Stimulated activated effector memory CD8-positive, alpha-beta T cell treated with anti-CD3 and anti-CD28 coated beads, Interleukin-12 subunit alpha, Interleukin-12 subunit beta, amount 100 ng/mL, for 72 hours (primary cell): ENCODE measurements at regions not wholly inside any gene's neighbourhood (a gene's known extent, or its start where the extent isn't known, plus 50 kb on each side); places are given as distances from the start of the nearest gene placed in this dataset.
"Not testable (repeated sequence)": the region's sequence is repeated elsewhere in the genome, so short reads cannot be mapped to it uniquely, and the experiment has no call there.

Experiments used
- ATAC-seq: fragments of 150-1000 bp; cut with Tn5 transposase; 2 replicates; pipeline ENCODE4 v1.10.0; 2021
- DNase-seq, 2 donors: peaks; one replicate each; pipeline ENCODE4 v3.0.0; 2021 to 2022; ENCODE audit warnings: low spot score in 2 of 2
- H3K27ac Mint-ChIP-seq: one replicate; pipeline ENCODE4 v1.8.0; 2022; ENCODE audit warnings: mild to moderate bottlenecking, mixed read lengths
- H3K36me3 Mint-ChIP-seq: one replicate; pipeline ENCODE4 v1.8.0; 2022; ENCODE audit warnings: mild to moderate bottlenecking, mixed read lengths
- H3K4me1 Mint-ChIP-seq: one replicate; pipeline ENCODE4 v1.8.0; 2022; ENCODE audit warnings: mixed read lengths
- H3K4me3 Mint-ChIP-seq: one replicate; pipeline ENCODE4 v1.8.0; 2022; ENCODE audit warnings: mild to moderate bottlenecking, mixed read lengths
- H3K9me3 Mint-ChIP-seq: one replicate; pipeline ENCODE4 v1.8.0; 2022; ENCODE audit warnings: mixed read lengths

- DNase-seq (no peak), ATAC-seq (no peak)
- H3K27ac Mint-ChIP-seq: no peak overlapping the region
- H3K4me1 Mint-ChIP-seq: no peaks in the 10 kb centered on the region
- H3K36me3 Mint-ChIP-seq: no peaks in the 10 kb centered on the region
- H3K4me3 Mint-ChIP-seq: no peak overlapping the region
- H3K9me3 Mint-ChIP-seq: peaks cover 2% of the 10 kb centered on the region
Measured at GRCh38 chr16:59148056-59148768, 414.1 kb upstream of the GOT2 start.

DNA sequence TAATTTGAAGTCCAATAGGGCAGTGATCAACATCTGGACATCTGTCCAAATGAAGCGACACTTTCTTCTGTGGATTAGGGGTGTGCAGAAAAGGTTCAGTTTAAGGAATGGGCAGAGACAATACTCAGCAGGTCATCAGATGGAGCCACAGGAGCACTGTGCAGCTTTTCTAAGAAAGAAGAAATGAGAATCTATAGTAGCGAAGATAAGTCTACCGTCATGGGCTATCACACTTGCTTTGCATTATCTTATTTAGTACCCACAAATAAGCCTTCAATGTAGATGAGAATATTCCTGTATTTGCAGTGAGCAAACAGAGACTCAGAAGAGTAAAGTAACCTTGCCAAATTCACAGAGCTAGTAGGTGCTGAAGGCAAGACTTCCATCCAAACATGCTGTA is 412.0 kb upstream of the GOT2 start:
- ATAC-seq: no peak
- Mint-ChIP-seq H3K36me3 (no peaks in the 10 kb centered on the region), H3K27ac (no peak overlapping the region), H3K4me3 (no peak overlapping the region), H3K4me1 (no peaks in the 10 kb centered on the region), H3K9me3 (peaks cover 3% of the 10 kb centered on the region)
- DNase-seq: no peak

DNA sequence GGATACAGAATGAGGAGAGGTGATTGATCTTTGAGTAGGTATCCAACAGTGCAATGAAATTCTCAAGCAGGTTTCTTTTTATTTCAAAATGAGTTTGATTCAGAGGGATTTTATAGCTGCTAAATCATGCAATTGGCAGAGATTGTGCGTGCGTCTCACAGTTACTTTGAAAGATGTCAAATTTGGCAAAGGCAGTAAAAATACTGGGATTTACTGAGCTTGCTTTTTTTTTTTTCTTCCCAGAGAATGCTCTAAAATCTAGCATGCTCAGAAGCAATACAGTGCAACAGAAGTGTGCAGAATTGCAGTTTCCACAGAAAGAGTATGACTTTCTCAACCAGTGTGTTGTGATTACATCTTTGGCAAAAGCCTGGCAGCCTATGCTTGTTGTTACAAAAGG is 410.7 kb upstream of the GOT2 start:
- no peak overlapping the region for H3K4me3 Mint-ChIP-seq
- ATAC-seq: no peak
- no peaks in the 10 kb centered on the region for H3K4me1 Mint-ChIP-seq
- H3K27ac Mint-ChIP-seq: no peak overlapping the region
- H3K9me3 Mint-ChIP-seq: peaks cover 9% of the 10 kb centered on the region
- no peaks in the 10 kb centered on the region for H3K36me3 Mint-ChIP-seq
- DNase-seq: no peak

DNA sequence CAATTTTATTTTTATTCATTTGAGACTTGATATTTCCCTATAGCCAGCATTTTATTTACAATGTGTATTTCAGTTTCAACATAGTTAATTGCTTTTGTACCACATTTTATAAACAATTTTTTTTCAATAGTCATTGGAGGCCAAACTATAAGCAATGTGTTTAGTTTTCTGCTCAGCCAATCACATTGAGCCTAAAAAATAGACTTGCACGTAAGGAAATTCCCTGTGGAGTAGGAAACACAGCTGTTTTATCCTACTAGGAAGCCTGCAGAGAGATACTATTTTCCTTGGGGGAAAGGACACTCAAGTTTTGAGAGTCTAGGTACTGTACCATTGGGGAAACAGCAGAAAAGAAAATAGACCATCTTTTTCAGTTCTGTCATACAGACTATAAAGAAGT is 410.2 kb upstream of the GOT2 start:
- ATAC-seq (no peak), DNase-seq (no peak)
- peaks cover 9% of the 10 kb centered on the region for H3K9me3 Mint-ChIP-seq
- no peaks in the 10 kb centered on the region for H3K36me3 Mint-ChIP-seq
- H3K4me1 Mint-ChIP-seq: no peaks in the 10 kb centered on the region
- H3K4me3 Mint-ChIP-seq: no peak overlapping the region
- no peak overlapping the region for H3K27ac Mint-ChIP-seq

- Mint-ChIP-seq H3K9me3 (no peaks in the 10 kb centered on the region), H3K36me3 (no peaks in the 10 kb centered on the region), H3K27ac (no peak overlapping the region), H3K4me1 (no peaks in the 10 kb centered on the region), H3K4me3 (no peak overlapping the region)
- DNase-seq: no peak
- no peak for ATAC-seq
Measured at GRCh38 chr16:59126486-59126885, 392.4 kb upstream of the GOT2 start.

- peaks cover 4% of the 10 kb centered on the region for H3K9me3 Mint-ChIP-seq
- H3K4me1 Mint-ChIP-seq: no peaks in the 10 kb centered on the region
- no peaks in the 10 kb centered on the region for H3K36me3 Mint-ChIP-seq
- no peak for DNase-seq
- H3K27ac Mint-ChIP-seq: no peak overlapping the region
- ATAC-seq: no peak
- no peak overlapping the region for H3K4me3 Mint-ChIP-seq
Measured at GRCh38 chr16:59124056-59124455, 389.9 kb upstream of the GOT2 start.

DNA sequence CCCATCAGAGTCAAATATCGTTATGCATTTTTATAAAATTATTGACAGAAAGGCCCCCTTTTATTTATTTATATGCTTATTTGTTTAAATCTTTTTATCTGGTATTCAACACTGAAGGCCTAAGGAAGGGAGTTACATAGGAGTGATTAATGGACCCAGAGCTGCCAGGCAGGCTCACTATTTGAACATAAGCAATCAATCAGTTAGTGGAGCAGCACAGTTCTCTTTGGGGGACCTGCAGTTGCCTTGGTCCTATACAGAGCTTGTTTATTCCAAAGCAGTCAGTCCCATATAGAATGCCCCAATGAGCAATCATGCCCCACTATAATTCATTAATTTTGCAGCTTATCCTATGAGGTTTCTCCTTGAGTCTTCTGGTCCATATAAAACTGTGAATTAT is 389.4 kb upstream of the GOT2 start:
- Mint-ChIP-seq H3K9me3 (peaks cover 4% of the 10 kb centered on the region), H3K4me3 (no peak overlapping the region), H3K4me1 (no peaks in the 10 kb centered on the region), H3K27ac (no peak overlapping the region), H3K36me3 (no peaks in the 10 kb centered on the region)
- DNase-seq (no peak), ATAC-seq (no peak)

DNA sequence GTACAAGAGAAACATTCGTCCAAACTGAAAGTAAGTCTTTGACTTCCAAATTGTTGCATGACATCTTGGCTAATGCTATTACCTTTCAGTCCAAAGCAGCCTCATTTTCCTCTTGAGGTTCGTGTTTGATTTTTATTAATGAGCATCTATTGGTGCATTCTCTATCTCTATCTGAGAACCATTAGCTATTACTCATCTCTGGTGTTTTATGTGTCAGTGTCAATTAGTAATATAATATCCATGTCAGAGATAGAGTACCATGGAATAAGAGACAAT is 388.1 kb upstream of the GOT2 start:
- no peak for DNase-seq
- Mint-ChIP-seq H3K9me3 (peaks cover 9% of the 10 kb centered on the region), H3K36me3 (no peaks in the 10 kb centered on the region), H3K4me3 (no peak overlapping the region), H3K4me1 (no peaks in the 10 kb centered on the region), H3K27ac (no peak overlapping the region)
- ATAC-seq: no peak

DNA sequence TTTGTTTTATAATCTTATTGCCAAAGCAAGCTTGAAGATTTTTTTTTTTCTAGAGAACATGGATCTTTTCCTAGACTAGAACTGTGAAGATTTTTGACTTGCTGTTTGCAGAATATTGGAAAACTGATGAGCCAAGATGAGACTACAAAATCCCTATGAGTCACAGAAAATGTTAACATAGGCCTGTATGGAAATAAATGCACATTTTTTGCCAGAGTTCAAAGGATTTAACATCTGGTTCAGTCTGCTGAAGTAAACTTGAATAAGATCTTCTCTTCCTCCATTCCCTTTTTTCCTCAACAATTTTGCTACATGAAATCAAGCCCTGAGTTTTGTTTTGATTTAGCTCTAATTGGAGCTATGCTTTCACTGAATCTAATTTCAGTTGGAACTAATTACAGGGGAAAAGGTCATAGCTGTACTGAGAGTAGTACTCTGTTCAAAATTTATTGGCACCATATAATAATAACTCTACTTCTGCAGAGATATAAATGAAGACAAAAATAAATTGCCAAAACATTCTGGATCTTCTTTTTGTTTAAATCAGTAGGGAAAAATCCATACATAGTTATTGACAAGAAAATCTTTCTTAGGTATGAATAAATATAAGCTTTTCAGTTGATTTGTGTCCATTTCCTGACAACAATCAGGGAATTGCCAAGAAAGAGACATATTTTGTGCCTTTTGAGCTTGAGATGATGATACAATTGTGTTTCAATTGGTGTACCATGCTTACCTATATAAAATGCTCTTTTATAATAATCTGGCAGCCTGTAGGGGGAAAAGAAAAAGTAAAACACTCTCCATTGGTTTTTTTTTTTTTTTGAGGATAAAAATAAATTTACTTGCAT is 387.5 kb upstream of the GOT2 start:
- no peak for ATAC-seq
- H3K4me1 Mint-ChIP-seq: no peaks in the 10 kb centered on the region
- no peaks in the 10 kb centered on the region for H3K36me3 Mint-ChIP-seq
- H3K4me3 Mint-ChIP-seq: no peak overlapping the region
- H3K9me3 Mint-ChIP-seq: peaks cover 9% of the 10 kb centered on the region
- no peak for DNase-seq
- H3K27ac Mint-ChIP-seq: no peak overlapping the region

- no peak overlapping the region for H3K4me3 Mint-ChIP-seq
- H3K27ac Mint-ChIP-seq: no peak overlapping the region
- ATAC-seq (no peak), DNase-seq (no peak)
- no peaks in the 10 kb centered on the region for H3K4me1 Mint-ChIP-seq
- no peaks in the 10 kb centered on the region for H3K36me3 Mint-ChIP-seq
- peaks cover 9% of the 10 kb centered on the region for H3K9me3 Mint-ChIP-seq
Measured at GRCh38 chr16:59116744-59117143, 382.6 kb upstream of the GOT2 start.

GRCh38 chr16:59114790-59115189 is 380.7 kb upstream of the GOT2 start:
- H3K36me3 Mint-ChIP-seq: no peaks in the 10 kb centered on the region

GRCh38 chr16:59113004-59113670 is 379.0 kb upstream of the GOT2 start:
- H3K27ac Mint-ChIP-seq: no peak overlapping the region

More at GRCh38 chr16:59114790-59115189, 380.7 kb upstream of the GOT2 start:
- no peak for ATAC-seq
- Mint-ChIP-seq H3K4me3 (no peak overlapping the region), H3K9me3 (peaks cover 15% of the 10 kb centered on the region), H3K27ac (no peak overlapping the region), H3K4me1 (no peaks in the 10 kb centered on the region)
- no peak for DNase-seq

GRCh38 chr16:59111280-59111679 is 377.2 kb upstream of the GOT2 start:
- no peak for ATAC-seq
- Mint-ChIP-seq H3K9me3 (peaks cover 11% of the 10 kb centered on the region), H3K4me3 (no peak overlapping the region)

More at GRCh38 chr16:59113004-59113670, 379.0 kb upstream of the GOT2 start:
- Mint-ChIP-seq H3K36me3 (no peaks in the 10 kb centered on the region), H3K4me1 (no peaks in the 10 kb centered on the region), H3K9me3 (peaks cover 13% of the 10 kb centered on the region), H3K4me3 (no peak overlapping the region)
- no peak for ATAC-seq
- no peak for DNase-seq

DNA sequence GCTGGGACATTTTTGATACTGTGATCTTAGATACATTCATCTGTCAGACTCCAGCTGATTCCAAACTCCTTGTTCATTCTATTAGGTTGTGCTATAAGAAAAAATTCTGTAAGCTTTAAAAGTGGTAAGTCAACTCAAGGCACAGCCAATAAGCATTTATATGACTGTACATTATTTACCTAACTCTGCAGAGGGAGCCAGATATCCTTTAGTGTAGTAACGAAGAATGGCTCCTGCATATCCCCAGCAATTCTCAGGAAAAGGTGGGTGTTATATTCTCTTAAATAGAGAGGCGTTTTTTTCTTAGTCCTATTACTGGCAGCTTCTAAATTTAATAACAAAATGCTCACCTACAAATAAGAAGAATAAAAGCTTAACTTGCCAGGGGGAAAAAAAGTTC is 374.3 kb upstream of the GOT2 start:
- Mint-ChIP-seq H3K4me1 (no peaks in the 10 kb centered on the region), H3K4me3 (no peak overlapping the region), H3K27ac (no peak overlapping the region), H3K9me3 (peaks cover 11% of the 10 kb centered on the region), H3K36me3 (no peaks in the 10 kb centered on the region)
- no peak for ATAC-seq
- DNase-seq: no peak

More at GRCh38 chr16:59111280-59111679, 377.2 kb upstream of the GOT2 start:
- Mint-ChIP-seq H3K36me3 (no peaks in the 10 kb centered on the region), H3K4me1 (no peaks in the 10 kb centered on the region), H3K27ac (no peak overlapping the region)
- DNase-seq: no peak

- peaks cover 12% of the 10 kb centered on the region for H3K9me3 Mint-ChIP-seq
- ATAC-seq, H3K27ac Mint-ChIP-seq, H3K4me1 Mint-ChIP-seq, H3K36me3 Mint-ChIP-seq, H3K4me3 Mint-ChIP-seq, DNase-seq: not testable (repeated sequence)
Measured at GRCh38 chr16:59096682-59097081, 362.6 kb upstream of the GOT2 start.

- Mint-ChIP-seq H3K36me3 (no peaks in the 10 kb centered on the region), H3K4me3 (no peak overlapping the region), H3K27ac (no peak overlapping the region), H3K9me3 (peaks cover 17% of the 10 kb centered on the region), H3K4me1 (no peaks in the 10 kb centered on the region)
- ATAC-seq (no peak), DNase-seq (no peak)
Measured at GRCh38 chr16:59090541-59090940, 356.4 kb upstream of the GOT2 start.
